Mucosa of rectum (tissue), 2 donors: ENCODE measurements at regions not wholly inside any gene's neighbourhood (a gene's known extent, or its start where the extent isn't known, plus 50 kb on each side); places are given as distances from the start of the nearest gene placed in this dataset.

Experiments
- H3K27ac ChIP-seq, 2 donors: one replicate each; pipeline ENCODE4 v1.7.0; 2013; ENCODE audit warnings: inconsistent platforms in 2 of 2, low read depth in 2 of 2, low read length in 2 of 2
- H3K27me3 ChIP-seq, 2 donors: one replicate each; pipeline ENCODE4 v1.7.0; 2013; ENCODE audit warnings: low read length in 2 of 2; ENCODE audit not compliant: control insufficient read depth in 2 of 2, insufficient read depth in 2 of 2
- H3K36me3 ChIP-seq, 2 donors: one replicate each; pipeline ENCODE4 v1.7.0; 2013; ENCODE audit warnings: low read length in 2 of 2; ENCODE audit not compliant: control insufficient read depth in 2 of 2, insufficient read depth in 2 of 2
- H3K4me1 ChIP-seq, 2 donors: one replicate each; pipeline ENCODE4 v1.7.0; 2013; ENCODE audit warnings: low read length in 2 of 2, mild to moderate bottlenecking in 1 of 2; ENCODE audit not compliant: control insufficient read depth in 2 of 2, insufficient read depth in 2 of 2
- H3K4me3 ChIP-seq, 2 donors: one replicate each; pipeline ENCODE4 v1.7.0; 2013; ENCODE audit warnings: low read length in 2 of 2
- H3K9ac ChIP-seq, 2 donors: one replicate each; pipeline ENCODE4 v1.7.0; 2013; ENCODE audit warnings: low read length in 2 of 2, low read depth in 1 of 2, mild to moderate bottlenecking in 1 of 2
- H3K9me3 ChIP-seq, 2 donors: one replicate each; pipeline ENCODE4 v1.7.0; 2013; ENCODE audit warnings: low read length in 2 of 2; ENCODE audit not compliant: control insufficient read depth in 2 of 2
- donor health status: healthy.
- donor health status: Normal muscosa, but diverticular disease.

- no peak overlapping the region for H3K4me3 ChIP-seq
These were observed 552.9 kb upstream of the SUCLG2 start for GRCh38 chr3:68207327-68207726.

GRCh38 chr3:68206524-68207117 is 552.2 kb upstream of the SUCLG2 start:
- no peaks in the 10 kb centered on the region for H3K27me3 ChIP-seq
- H3K9me3 ChIP-seq, result no peaks in the 10 kb centered on the region
- H3K36me3 ChIP-seq, result no peaks in the 10 kb centered on the region
- no peaks in the 10 kb centered on the region for H3K4me1 ChIP-seq
- no peak overlapping the region for H3K4me3 ChIP-seq
- no peak overlapping the region for H3K9ac ChIP-seq
- H3K27ac ChIP-seq, result no peak overlapping the region

More at GRCh38 chr3:68207327-68207726, 552.9 kb upstream of the SUCLG2 start:
- no peaks in the 10 kb centered on the region for H3K4me1 ChIP-seq
- H3K9ac ChIP-seq, result no peak overlapping the region
- H3K9me3 ChIP-seq, result no peaks in the 10 kb centered on the region
- no peaks in the 10 kb centered on the region for H3K27me3 ChIP-seq
- H3K27ac ChIP-seq, result no peak overlapping the region
- H3K36me3 ChIP-seq, result no peaks in the 10 kb centered on the region

- Histone ChIP-seq H3K36me3 (no peaks in the 10 kb centered on the region), H3K4me3 (no peak overlapping the region), H3K4me1 (no peaks in the 10 kb centered on the region), H3K27ac (no peak overlapping the region), H3K27me3 (no peaks in the 10 kb centered on the region), H3K9me3 (no peaks in the 10 kb centered on the region), H3K9ac (no peak overlapping the region)
These were observed 532.3 kb upstream of the SUCLG2 start for GRCh38 chr3:68186733-68187132.

- Histone ChIP-seq H3K9ac (no peak overlapping the region), H3K4me3 (no peak overlapping the region), H3K36me3 (no peaks in the 10 kb centered on the region), H3K9me3 (no peaks in the 10 kb centered on the region), H3K27me3 (no peaks in the 10 kb centered on the region), H3K4me1 (no peaks in the 10 kb centered on the region), H3K27ac (no peak overlapping the region)
These were observed 522.2 kb upstream of the SUCLG2 start for GRCh38 chr3:68176600-68176999.

- Histone ChIP-seq H3K9me3 (peaks cover 0 to 4% of the 10 kb centered on the region in 2 donors), H3K27ac (no peak overlapping the region), H3K9ac (no peak overlapping the region), H3K4me3 (no peak overlapping the region), H3K36me3 (no peaks in the 10 kb centered on the region), H3K27me3 (no peaks in the 10 kb centered on the region), H3K4me1 (no peaks in the 10 kb centered on the region)
These were observed 518.7 kb upstream of the SUCLG2 start for GRCh38 chr3:68173012-68173634.

- H3K36me3 ChIP-seq, result no peaks in the 10 kb centered on the region
- H3K9me3 ChIP-seq, result peaks cover 0 to 4% of the 10 kb centered on the region in 2 donors
- H3K27me3 ChIP-seq, result no peaks in the 10 kb centered on the region
- H3K9ac ChIP-seq, result no peak overlapping the region
- H3K4me3 ChIP-seq, result no peak overlapping the region
- no peak overlapping the region for H3K27ac ChIP-seq
- H3K4me1 ChIP-seq, result no peaks in the 10 kb centered on the region
These were observed 517.6 kb upstream of the SUCLG2 start for GRCh38 chr3:68172039-68172438.

- no peaks in the 10 kb centered on the region for H3K27me3 ChIP-seq
- H3K36me3 ChIP-seq, result no peaks in the 10 kb centered on the region
- H3K27ac ChIP-seq, result no peak overlapping the region
- H3K4me1 ChIP-seq, result no peaks in the 10 kb centered on the region
- H3K9me3 ChIP-seq, result no peaks in the 10 kb centered on the region
- no peak overlapping the region for H3K9ac ChIP-seq
- H3K4me3 ChIP-seq, result no peak overlapping the region
These were observed 509.6 kb upstream of the SUCLG2 start for GRCh38 chr3:68163968-68164367.

- Histone ChIP-seq H3K4me3 (no peak overlapping the region), H3K9me3 (no peaks in the 10 kb centered on the region), H3K4me1 (no peaks in the 10 kb centered on the region), H3K27ac (no peak overlapping the region), H3K36me3 (no peaks in the 10 kb centered on the region), H3K27me3 (no peaks in the 10 kb centered on the region), H3K9ac (no peak overlapping the region)
These were observed 508.6 kb upstream of the SUCLG2 start for GRCh38 chr3:68163062-68163461.

GRCh38 chr3:68162644-68163043 is 508.2 kb upstream of the SUCLG2 start:
- Histone ChIP-seq H3K9me3 (no peaks in the 10 kb centered on the region), H3K36me3 (no peaks in the 10 kb centered on the region)

GRCh38 chr3:68151359-68151758 is 496.9 kb upstream of the SUCLG2 start:
- Histone ChIP-seq H3K27me3 (no peaks in the 10 kb centered on the region), H3K27ac (no peak overlapping the region), H3K4me1 (no peaks in the 10 kb centered on the region), H3K9me3 (no peaks in the 10 kb centered on the region), H3K36me3 (no peaks in the 10 kb centered on the region), H3K4me3 (no peak overlapping the region), H3K9ac (no peak overlapping the region)

More at GRCh38 chr3:68162644-68163043, 508.2 kb upstream of the SUCLG2 start:
- Histone ChIP-seq H3K4me3 (no peak overlapping the region), H3K27ac (no peak overlapping the region), H3K4me1 (no peaks in the 10 kb centered on the region), H3K27me3 (no peaks in the 10 kb centered on the region), H3K9ac (no peak overlapping the region)
